ENCODE measurements at regions not wholly inside any gene's neighbourhood (a gene's known extent, or its start where the extent isn't known, plus 50 kb on each side); places are given as distances from the start of the nearest gene placed in this dataset.

- no TSS peak for BruUV-seq (replicated peaks)
- no peak overlapping the region for H3K4me3 ChIP-seq (ENCODE audit: low read depth, low read length, poor library complexity, severe bottlenecking)
- no peak for DNase-seq (ENCODE audit: low spot score)
- no peak overlapping the region for H3K27ac ChIP-seq (ENCODE audit: low read depth, low read length, poor library complexity, severe bottlenecking)
- no peak overlapping the region for H3K4me2 ChIP-seq (ENCODE audit: low read length)
- no peak for TF ChIP-seq CTCF (conservative IDR thresholded peaks at IDR 0.05; ENCODE audit: low read length)
- no peak for TF ChIP-seq EZH2phosphoT487 (IDR thresholded peaks at IDR 0.05; ENCODE audit: borderline replicate concordance, low read depth, low read length)
- no peaks in the 10 kb centered on the region for H3K4me1 ChIP-seq (ENCODE audit: insufficient read depth, low read length, poor library complexity, severe bottlenecking)
- no peaks in the 10 kb centered on the region for H3K36me3 ChIP-seq (ENCODE audit: insufficient read depth, low read length)
- intact Hi-C loops (cut with micrococcal nuclease; ENCODE audit: unreplicated experiment): no loop called here
- no peaks in the 10 kb centered on the region for H4K20me1 ChIP-seq (ENCODE audit: insufficient read depth, low read length)
- no peaks in the 10 kb centered on the region for H3K79me2 ChIP-seq (ENCODE audit: insufficient read depth, low read depth, low read length)
- H2AFZ ChIP-seq (ENCODE audit: low read length): no peak overlapping the region
- POLR2A ChIA-PET: no interaction called here
- H3K9me3 ChIP-seq (ENCODE audit: low read length): no peaks in the 10 kb centered on the region
- CTCF ChIA-PET (ENCODE audit: unreplicated experiment): no interaction called here
- no peaks in the 10 kb centered on the region for H3K9me2 ChIP-seq (ENCODE audit: insufficient read depth, low read length)
Measured at GRCh38 chr3:107450254-107450893, 72.4 kb upstream of the BBX start.

GRCh38 chr3:107452436-107452835 lies 70.3 kb upstream of the BBX start:
- POLR2A ChIA-PET: interaction anchor here (0.7 to 1.2 kb wide), 5 partner anchors 33 to 172 kb away, joined by 3 read pairs; no protein-coding TSS in a partner anchor
- Histone ChIP-seq H3K79me2 (ENCODE audit: insufficient read depth, low read depth, low read length) (no peaks in the 10 kb centered on the region), H2AFZ (ENCODE audit: low read length) (no peak overlapping the region), H3K4me1 (ENCODE audit: insufficient read depth, low read length, poor library complexity, severe bottlenecking) (no peaks in the 10 kb centered on the region), H3K27ac (ENCODE audit: low read depth, low read length, poor library complexity, severe bottlenecking) (no peak overlapping the region), H3K4me3 (ENCODE audit: low read depth, low read length, poor library complexity, severe bottlenecking) (no peak overlapping the region), H3K36me3 (ENCODE audit: insufficient read depth, low read length) (no peaks in the 10 kb centered on the region), H4K20me1 (ENCODE audit: insufficient read depth, low read length) (no peaks in the 10 kb centered on the region), H3K4me2 (ENCODE audit: low read length) (no peak overlapping the region), H3K9me2 (ENCODE audit: insufficient read depth, low read length) (no peaks in the 10 kb centered on the region), H3K9me3 (ENCODE audit: low read length) (no peaks in the 10 kb centered on the region)
- intact Hi-C loops (cut with micrococcal nuclease; ENCODE audit: unreplicated experiment): no loop called here
- CTCF ChIA-PET (ENCODE audit: unreplicated experiment): no interaction called here
- no TSS peak for BruUV-seq (replicated peaks)
- DNase-seq (ENCODE audit: low spot score): no peak
- TF ChIP-seq EZH2phosphoT487 (IDR thresholded peaks at IDR 0.05; ENCODE audit: borderline replicate concordance, low read depth, low read length): no peak
- no peak for TF ChIP-seq CTCF (conservative IDR thresholded peaks at IDR 0.05; ENCODE audit: low read length)

GRCh38 chr3:107453504-107453903 lies 69.3 kb upstream of the BBX start:
- ChIA-PET POLR2A (interaction anchor here (0.6 to 1.7 kb wide), 4 partner anchors 25 to 160 kb away, joined by 3 to 6 read pairs (median 4); no protein-coding TSS in a partner anchor), CTCF (ENCODE audit: unreplicated experiment) (interaction anchor here (0.8 kb wide), 1 partner anchor 480 kb away, joined by 3 read pairs; no protein-coding TSS in a partner anchor)
- Histone ChIP-seq H2AFZ (ENCODE audit: low read length) (no peak overlapping the region), H3K9me2 (ENCODE audit: insufficient read depth, low read length) (no peaks in the 10 kb centered on the region), H3K27ac (ENCODE audit: low read depth, low read length, poor library complexity, severe bottlenecking) (no peak overlapping the region), H3K36me3 (ENCODE audit: insufficient read depth, low read length) (no peaks in the 10 kb centered on the region), H3K9me3 (ENCODE audit: low read length) (no peaks in the 10 kb centered on the region), H3K79me2 (ENCODE audit: insufficient read depth, low read depth, low read length) (no peaks in the 10 kb centered on the region), H3K4me3 (ENCODE audit: low read depth, low read length, poor library complexity, severe bottlenecking) (no peak overlapping the region), H3K4me1 (ENCODE audit: insufficient read depth, low read length, poor library complexity, severe bottlenecking) (no peaks in the 10 kb centered on the region), H3K4me2 (ENCODE audit: low read length) (no peak overlapping the region), H4K20me1 (ENCODE audit: insufficient read depth, low read length) (no peaks in the 10 kb centered on the region)
- TF ChIP-seq CTCF (conservative IDR thresholded peaks at IDR 0.05; ENCODE audit: low read length): no peak
- no peak for TF ChIP-seq EZH2phosphoT487 (IDR thresholded peaks at IDR 0.05; ENCODE audit: borderline replicate concordance, low read depth, low read length)
- intact Hi-C loops (cut with micrococcal nuclease; ENCODE audit: unreplicated experiment): no loop called here
- no peak for DNase-seq (ENCODE audit: low spot score)
- BruUV-seq (replicated peaks): no TSS peak

Data from OCI-LY7 (cell line).